Superior temporal gyrus (tissue), 1 donor: ENCODE measurements at regions not wholly inside any gene's neighbourhood (a gene's known extent, or its start where the extent isn't known, plus 50 kb on each side); places are given as distances from the start of the nearest gene placed in this dataset.

Source experiments
- DNase-seq: peaks from one replicate; pipeline ENCODE4 v3.0.0-alpha.2; 2016; ENCODE audit errors: extremely low spot score

DNA sequence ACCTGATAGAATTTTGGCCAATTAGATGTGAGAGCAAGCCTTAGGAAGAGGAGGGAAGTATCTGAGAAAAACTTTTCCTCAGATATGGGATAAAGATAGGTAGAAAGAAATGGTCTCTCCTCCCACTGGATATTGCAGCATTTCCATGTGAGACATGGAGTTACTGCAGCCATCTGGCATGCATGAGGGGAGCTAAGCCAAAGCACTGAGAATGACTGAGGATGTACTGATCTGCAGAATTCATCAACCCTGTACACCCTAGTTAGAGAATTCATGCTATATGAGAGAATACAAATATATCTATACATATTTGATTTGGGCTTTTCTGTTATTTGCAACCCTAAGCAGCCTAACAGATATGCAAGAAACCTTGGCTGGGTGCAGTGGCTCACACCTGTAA is 52.5 kb upstream of the RPL34 start:
- no peak for DNase-seq

DNA sequence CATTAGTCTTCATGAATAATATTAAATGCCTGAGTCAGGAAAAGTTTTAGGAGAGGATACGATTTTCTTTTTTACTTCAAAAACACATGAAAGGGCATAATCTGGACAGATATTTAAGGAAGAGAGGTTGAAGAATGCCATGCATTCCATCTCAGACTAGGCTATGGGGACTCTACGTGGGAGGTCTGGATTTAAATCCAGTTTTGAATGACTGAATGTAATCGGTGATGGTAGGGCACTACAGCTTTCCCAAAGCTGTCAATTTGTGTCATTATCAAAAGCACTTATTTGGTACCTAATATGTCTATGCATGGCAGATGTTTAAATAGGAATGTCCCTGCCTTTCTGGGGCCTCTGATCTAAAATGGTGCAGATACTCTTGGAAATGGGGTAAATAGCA is 59.3 kb upstream of the RPL34 start:
- DNase-seq, result no peak

DNA sequence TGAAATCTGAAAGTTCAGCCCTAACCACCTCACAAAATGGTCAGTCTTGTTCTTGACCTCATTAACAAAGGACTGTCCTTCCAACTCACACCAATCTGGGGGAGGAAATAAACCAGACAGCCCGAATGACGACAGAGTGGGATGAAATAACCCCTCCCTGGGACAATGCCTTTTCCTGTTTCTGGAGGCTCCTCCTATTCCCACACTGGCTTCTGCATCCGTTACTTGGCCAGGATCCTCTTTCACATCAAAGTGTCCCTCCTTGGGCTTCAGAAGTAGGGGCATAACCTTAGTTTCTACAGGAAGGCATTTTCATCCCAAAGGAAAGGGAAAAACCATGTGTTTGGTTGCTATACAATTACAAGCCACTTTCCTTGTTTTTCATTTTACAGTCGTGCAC is 59.8 kb upstream of the RPL34 start:
- DNase-seq, result no peak

GRCh38 chr4:108559911-108560310 is 60.5 kb upstream of the RPL34 start:
- no peak for DNase-seq

DNA sequence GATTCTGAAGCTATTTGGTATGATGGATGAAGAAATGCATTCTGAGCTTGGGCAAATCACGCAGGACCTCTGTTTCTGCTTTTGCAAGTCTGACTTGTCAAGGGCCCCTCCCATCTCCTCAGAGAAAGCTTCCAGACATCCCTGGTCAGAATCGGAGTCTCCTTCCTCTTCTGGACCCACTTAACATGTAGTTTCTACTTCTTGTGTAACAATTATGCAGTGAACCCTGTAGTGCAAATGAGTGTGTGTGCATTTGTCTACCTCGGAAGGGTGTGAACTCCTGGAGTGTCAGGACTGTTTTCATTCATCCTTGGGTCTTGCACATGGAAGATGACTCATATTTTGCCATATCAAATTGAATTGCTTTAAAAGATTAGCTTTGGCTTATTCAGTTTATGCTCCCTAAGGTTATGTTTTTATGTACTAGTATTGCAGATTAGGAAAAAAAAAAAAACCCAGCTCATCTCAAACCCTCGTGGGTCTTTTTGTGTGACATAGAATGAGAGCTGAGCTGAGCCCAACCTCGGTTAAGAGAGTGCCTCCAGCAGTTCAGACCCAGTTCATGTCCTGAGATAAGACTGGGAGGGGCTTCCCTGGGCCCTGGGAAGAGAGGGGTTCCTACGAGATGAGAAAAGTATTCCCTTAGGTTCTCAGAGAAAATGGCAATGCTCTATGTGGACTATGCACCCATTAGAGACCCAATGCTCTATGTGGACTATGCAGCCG is 61.1 kb upstream of the RPL34 start:
- no peak for DNase-seq

- no peak for DNase-seq
Observed at GRCh38 chr4:108556588-108557200, 63.7 kb upstream of the RPL34 start.

- no peak for DNase-seq
Observed at GRCh38 chr4:108556166-108556565, 64.2 kb upstream of the RPL34 start.

DNA sequence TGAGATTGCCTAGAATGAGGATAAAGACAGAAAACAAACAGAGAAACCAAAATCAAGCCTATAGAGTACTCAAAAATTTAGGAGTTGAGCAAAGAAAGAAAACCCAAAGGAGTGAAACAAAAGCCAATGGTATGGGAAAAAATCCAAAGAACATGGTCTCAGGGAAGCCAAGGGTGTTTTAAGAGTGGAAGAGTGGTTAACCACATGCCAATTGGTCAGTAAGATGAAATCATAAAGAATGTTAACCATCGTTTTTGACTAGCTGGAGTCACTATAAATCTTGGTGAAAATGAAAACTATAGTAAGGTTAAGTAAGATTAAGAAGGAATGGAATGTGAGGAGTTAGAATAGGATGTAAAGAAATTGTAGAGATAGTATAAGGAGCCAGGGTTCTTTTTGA is 64.7 kb upstream of the RPL34 start:
- DNase-seq, result no peak

DNA sequence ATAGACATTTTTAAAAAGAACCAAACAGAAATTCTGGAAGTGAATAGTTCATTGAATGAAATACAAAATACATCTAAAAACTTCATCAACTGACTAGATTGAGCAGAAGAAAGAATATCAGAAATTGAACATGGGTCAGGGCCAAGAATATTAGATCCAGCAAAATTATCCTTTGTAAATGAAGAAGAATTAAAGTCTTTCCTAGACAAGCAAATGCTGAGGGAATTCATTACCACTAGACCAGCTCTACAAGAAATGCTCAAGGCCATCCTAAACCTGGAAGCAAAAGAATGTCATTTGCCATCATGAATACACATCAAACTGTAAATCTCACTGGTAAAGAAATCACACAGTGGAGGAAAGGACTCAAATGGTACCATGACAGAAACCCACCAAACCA is 72.7 kb upstream of the RPL34 start:
- no peak for DNase-seq

GRCh38 chr4:108546728-108547127 is 73.6 kb upstream of the RPL34 start:
- DNase-seq, result no peak

DNA sequence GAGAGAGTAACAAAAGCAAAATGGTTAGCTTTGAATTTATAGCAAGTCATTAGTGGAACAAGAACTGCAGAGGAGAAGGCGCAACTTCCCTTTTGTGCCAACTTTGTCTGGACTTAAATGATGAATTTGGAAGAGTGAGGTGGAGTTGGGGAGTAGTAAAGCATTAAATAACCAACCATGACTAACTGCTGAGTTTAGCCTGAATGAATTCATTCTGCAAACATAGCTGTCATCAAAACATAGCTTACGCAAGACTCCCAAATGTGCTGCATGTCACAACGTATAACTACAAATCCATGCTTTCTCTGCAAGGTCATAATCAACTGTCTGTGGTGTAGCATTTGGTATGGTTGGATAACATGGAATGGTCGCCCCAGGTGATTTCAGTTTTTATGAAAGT is 75.9 kb upstream of the RPL34 start:
- no peak for DNase-seq

GRCh38 chr4:108543359-108543968 is 76.9 kb upstream of the RPL34 start:
- DNase-seq, result no peak

DNA sequence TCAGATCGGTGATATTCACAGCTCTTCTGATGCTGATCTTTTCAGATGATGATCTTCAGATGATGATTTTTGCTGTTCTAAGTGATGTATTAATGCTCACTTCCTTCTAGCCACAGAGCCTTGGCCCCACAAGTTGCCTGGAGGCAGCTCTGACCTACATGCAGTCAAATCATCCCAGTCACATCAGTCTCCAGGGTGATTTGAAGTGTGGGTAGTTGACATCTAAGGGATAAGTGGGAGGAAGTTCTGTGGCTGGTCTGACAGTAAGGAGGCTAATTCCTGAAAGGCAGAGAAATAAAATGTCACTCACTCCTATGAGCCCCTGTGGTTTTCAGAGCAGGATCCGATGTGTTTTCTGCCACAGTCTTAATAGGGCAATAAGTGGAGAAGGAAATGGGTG is 79.8 kb upstream of the RPL34 start:
- no peak for DNase-seq

- DNase-seq, result no peak
Observed at GRCh38 chr4:108536577-108536976, 83.8 kb upstream of the RPL34 start.

DNA sequence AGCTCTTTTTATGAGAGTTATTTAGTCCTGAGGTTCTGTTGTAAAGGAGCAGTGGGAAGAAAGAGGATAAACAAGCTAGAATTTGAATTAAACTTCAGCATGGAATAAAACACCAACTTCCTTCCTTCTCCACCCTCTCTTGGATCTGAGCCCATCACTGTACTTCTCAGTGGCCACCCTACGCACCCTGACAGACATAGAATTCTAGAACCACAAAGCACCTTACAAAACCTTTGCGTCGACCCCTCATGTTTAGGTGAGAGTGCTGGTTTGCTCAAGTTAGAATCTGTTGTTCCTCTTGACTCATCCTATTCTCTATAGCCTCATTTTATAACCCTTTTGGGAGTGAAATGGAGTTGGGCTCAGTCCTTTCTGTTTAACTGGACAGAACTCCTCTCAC is 84.6 kb upstream of the RPL34 start:
- no peak for DNase-seq

DNA sequence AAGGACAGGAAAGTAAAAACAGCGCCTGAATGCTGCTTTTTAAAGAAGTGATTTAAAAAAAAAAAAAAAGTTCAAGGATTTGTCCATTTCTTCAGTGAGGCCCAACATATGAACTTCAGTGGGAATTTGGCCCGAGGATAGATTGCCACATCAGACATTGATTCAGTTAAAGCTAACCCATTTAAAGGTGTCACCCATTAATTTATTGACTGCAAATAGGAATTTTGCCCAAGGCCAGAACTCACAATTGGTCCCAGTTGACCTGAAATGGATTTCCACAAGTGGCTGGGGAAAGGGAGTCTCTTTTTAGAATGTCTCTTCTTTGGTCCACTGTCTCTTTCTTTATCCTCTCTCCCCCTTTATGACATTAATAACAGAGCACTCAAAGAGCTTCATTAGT is 86.5 kb upstream of the RPL34 start:
- no peak for DNase-seq

DNA sequence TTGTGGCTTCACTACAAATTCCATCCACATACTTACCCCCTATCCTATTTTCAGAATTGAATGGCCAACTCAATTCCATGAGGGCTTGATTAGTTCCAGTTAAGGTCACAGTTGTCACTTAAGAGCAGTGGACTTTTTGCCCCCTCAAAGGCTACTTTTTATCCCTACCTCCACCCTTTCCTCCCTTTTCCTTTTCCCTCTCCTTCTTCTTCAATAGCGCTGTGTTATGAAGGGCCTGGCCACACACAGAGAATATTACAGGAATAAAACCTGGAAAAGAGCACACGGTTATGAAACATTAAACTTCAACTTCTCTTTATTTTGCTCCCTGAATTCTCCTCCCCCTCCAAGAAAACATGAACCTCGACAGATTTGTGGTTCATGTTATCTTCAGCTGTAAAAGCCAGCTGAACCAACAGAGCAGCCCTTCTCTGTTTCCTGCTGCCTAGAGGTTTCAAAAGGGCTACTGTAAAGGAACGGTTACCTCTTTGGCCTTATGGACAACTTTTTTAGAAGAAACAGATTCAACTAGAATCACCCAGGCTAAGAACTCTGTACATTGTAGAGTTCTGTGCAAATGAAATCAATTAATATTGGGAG is 87.0 kb upstream of the RPL34 start:
- DNase-seq, result no peak

GRCh38 chr4:108532738-108533137 is 87.6 kb upstream of the RPL34 start:
- DNase-seq, result no peak

DNA sequence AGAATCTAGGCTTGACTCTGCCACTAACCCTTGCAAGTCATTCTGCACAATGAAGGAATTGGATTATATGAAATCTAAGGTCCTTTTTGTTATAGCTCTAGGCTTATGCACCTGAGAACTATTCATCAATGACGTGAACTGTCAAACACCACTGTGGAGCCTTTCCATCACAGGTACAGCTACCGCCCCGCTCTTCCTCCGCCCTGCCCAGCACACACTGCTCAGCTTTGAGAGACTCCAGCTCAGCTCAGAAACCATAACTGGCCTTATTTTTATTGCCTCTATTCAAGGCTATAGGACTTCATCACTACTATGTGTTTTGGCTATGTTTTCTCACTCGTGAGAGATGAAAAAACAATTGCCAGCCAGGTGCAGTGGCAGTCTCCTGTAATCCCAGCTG is 88.2 kb upstream of the RPL34 start:
- DNase-seq, result no peak

DNA sequence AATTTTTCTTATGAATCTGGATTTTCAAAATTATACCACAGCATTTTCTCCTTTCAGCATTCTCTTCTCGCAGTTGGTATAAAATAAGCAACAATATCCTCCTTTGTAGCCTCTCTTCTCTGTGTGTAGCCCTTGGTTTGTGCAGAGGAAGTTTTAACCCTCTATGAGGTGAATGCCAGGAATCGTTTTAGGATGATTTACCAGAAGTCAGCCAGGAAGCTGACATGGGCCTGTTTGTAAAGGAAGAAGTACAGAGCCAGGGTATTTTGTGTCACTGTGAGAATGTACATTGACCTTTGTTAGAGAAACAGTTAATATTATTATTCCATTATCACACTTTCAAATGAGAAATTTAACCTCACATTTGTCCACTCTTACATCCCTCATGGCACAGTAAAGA is 88.9 kb upstream of the RPL34 start:
- no peak for DNase-seq

DNA sequence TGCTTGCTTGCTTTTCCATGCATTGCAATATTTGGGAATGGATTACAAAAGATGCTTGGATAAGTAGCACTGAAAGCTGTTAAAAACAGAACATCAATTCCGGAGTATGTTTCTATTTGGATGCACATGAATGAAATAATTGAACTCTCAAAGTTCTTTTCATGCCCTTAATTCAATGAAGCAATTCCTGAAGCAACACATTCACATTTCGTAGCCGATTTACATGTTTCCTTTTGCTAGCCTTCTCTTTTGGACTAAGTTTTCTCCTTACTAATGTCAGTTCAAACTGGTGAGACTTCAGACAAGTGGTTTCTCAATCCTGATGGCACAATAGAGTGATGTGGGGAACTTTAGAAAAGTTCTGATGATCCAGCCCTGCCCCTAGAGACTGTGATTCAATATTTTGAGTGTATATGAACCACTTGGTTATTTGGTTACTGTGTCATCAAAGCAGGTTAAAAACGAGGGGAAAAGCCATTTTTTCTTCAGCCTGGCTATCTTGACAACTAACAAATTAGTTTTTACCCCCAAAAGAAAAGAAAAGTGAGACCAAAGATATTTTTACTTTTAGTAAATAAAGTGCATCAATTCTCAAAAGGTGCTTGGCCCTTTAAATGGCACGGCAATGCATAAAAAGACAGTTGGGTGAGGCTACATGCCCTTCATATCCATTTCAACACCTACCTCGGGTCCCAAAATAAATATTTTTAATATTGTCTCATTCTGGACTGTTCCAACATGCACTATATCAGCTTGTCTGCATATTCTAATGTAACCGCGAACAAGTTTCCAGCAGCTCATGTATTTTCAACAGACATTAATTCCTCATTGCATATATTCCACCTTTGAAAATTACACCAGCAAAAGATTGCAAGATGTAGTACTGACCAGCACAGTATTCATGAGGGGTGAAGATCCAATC is 90.1 kb upstream of the RPL34 start:
- DNase-seq, result no peak

DNA sequence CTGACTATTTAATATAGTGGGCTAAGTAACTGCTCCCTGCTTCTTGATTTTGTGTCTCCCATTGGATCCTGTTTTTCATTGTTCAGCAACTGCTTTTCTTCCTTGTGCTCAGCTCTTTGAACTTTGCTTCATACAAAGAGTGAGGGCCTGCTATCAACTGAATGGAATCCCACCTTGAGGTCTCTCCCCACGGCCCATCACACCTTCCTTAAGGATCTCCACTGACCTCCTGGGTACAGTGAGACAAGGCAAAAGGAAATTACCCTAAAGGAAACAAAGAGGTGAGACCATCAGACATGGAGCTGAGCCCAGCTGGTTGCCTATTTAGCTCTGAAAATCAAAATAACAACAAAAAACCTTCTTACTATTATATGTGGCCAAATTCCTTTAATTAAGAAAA is 91.3 kb upstream of the RPL34 start:
- no peak for DNase-seq
